ENCODE measurements at regions not wholly inside any gene's neighbourhood (a gene's known extent, or its start where the extent isn't known, plus 50 kb on each side); places are given as distances from the start of the nearest gene placed in this dataset.
"Not testable (repeated sequence)": the region's sequence is repeated elsewhere in the genome, so short reads cannot be mapped to it uniquely, and the experiment has no call there.

DNA sequence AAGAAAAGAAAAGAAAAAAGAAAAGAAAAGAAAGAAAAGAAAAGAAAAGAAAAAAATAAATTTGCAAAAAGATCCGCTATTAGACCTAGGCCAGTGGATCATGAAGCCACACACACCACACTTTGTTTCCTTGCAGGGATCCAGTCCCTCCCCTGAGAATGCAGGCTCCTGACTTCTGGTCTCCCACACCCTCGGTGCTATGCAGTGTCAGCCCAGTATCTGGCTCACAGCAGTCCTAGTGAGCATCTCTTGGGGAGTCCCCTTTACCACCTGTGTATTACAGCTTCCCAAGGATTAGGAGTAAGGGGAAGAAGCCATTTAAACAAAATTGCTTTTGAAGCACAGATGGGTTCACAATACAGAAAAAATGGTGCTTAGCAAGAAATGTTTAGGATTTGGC is 174.1 kb upstream of the IRF2BP2 start:
- not testable (repeated sequence) for TF ChIP-seq POLR2A, POLR2AphosphoS5 (IDR thresholded peaks at IDR 0.05)
- TF ChIP-seq, protein P1, sequence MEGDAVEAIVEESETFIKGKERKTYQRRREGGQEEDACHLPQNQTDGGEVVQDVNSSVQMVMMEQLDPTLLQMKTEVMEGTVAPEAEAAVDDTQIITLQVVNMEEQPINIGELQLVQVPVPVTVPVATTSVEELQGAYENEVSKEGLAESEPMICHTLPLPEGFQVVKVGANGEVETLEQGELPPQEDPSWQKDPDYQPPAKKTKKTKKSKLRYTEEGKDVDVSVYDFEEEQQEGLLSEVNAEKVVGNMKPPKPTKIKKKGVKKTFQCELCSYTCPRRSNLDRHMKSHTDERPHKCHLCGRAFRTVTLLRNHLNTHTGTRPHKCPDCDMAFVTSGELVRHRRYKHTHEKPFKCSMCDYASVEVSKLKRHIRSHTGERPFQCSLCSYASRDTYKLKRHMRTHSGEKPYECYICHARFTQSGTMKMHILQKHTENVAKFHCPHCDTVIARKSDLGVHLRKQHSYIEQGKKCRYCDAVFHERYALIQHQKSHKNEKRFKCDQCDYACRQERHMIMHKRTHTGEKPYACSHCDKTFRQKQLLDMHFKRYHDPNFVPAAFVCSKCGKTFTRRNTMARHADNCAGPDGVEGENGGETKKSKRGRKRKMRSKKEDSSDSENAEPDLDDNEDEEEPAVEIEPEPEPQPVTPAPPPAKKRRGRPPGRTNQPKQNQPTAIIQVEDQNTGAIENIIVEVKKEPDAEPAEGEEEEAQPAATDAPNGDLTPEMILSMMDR (IDR thresholded peaks at IDR 0.05) = not testable (repeated sequence)

Measured in breast epithelium (tissue), 3 donors.